ENCODE measurements at regions not wholly inside any gene's neighbourhood (a gene's known extent, or its start where the extent isn't known, plus 50 kb on each side); places are given as distances from the start of the nearest gene placed in this dataset.

DNA sequence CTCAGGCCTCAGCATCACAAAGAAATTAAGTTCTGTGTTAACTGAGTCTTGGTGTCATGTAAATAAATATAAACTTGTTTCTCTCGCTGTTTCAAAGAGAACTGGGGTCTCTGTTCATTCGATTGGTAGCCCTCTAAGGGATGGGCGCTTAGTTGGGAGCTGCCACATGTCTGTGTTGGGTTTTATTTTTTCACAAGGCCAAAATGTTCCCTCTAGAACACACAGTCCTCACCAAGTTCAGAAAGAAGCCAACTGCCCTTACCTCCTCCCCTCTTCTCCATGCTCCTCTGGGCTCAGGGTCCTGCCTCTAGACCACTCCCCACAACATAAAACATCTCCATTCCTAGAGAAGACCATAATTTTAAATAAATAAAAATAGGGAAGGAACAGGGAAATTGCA, 490.9 kb downstream of the TNS1 start:
- TF ChIP-seq, protein P1, sequence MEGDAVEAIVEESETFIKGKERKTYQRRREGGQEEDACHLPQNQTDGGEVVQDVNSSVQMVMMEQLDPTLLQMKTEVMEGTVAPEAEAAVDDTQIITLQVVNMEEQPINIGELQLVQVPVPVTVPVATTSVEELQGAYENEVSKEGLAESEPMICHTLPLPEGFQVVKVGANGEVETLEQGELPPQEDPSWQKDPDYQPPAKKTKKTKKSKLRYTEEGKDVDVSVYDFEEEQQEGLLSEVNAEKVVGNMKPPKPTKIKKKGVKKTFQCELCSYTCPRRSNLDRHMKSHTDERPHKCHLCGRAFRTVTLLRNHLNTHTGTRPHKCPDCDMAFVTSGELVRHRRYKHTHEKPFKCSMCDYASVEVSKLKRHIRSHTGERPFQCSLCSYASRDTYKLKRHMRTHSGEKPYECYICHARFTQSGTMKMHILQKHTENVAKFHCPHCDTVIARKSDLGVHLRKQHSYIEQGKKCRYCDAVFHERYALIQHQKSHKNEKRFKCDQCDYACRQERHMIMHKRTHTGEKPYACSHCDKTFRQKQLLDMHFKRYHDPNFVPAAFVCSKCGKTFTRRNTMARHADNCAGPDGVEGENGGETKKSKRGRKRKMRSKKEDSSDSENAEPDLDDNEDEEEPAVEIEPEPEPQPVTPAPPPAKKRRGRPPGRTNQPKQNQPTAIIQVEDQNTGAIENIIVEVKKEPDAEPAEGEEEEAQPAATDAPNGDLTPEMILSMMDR (IDR thresholded peaks at IDR 0.05), result no peak
- TF ChIP-seq POLR2A (IDR thresholded peaks at IDR 0.05), result no peak

Measured in prostate gland (tissue), 2 donors.